A673 (cell line): ENCODE measurements at regions not wholly inside any gene's neighbourhood (a gene's known extent, or its start where the extent isn't known, plus 50 kb on each side); places are given as distances from the start of the nearest gene placed in this dataset.

Experiments
- BruUV-seq: library from RNA; stranded (reverse); fragments of 400-500 nt; replicated peaks from 2 replicates; lab custom pipeline; 2021; lab: Mats Ljungman, UMichigan
- CTCF ChIA-PET: fragments of 300-600 bp; sonication (Branson Sonifier 250); formaldehyde crosslinking; loops from one replicate; lab custom pipeline; 2022; ENCODE audit warnings: antibody characterized with exemption; lab: Charles Lee
- POLR2A ChIA-PET: fragments of 300-600 bp; sonication (Branson Sonifier 250); formaldehyde crosslinking; loops from one replicate; lab custom pipeline; 2022; ENCODE audit warnings: antibody characterized with exemption; ENCODE audit not compliant: low non-redundant PET; lab: Charles Lee
- DNase-seq: peaks from one replicate; pipeline ENCODE4 v3.0.0-alpha.2; 2015; ENCODE audit warnings: low spot score
- H3K27ac ChIP-seq: fragments of 200-600 bp; sonication (generic); 2 replicates; pipeline ENCODE4 v1.5.1; 2016; ENCODE audit warnings: mixed run types, low read depth, mild to moderate bottlenecking, mixed read lengths, antibody characterized with exemption, low read length; ENCODE audit not compliant: poor library complexity, severe bottlenecking
- H3K27me3 ChIP-seq: fragments of 200-600 bp; sonication (generic); replicated peaks from 2 replicates; pipeline ENCODE4 v1.6.1; 2017; ENCODE audit warnings: mixed run types, low read depth, mild to moderate bottlenecking, mixed read lengths, antibody characterized with exemption, low read length; ENCODE audit not compliant: insufficient read depth, poor library complexity
- H3K36me3 ChIP-seq: fragments of 200-600 bp; sonication (generic); 2 replicates; pipeline ENCODE4 v1.6.1; 2016; ENCODE audit warnings: mixed run types, mild to moderate bottlenecking, mixed read lengths, antibody characterized with exemption, low read length; ENCODE audit not compliant: insufficient read depth, poor library complexity, severe bottlenecking
- H3K4me1 ChIP-seq: fragments of 200-600 bp; sonication (generic); 2 replicates; pipeline ENCODE4 v1.6.1; 2017; ENCODE audit warnings: mixed run types, mild to moderate bottlenecking, mixed read lengths, antibody characterized with exemption, low read length; ENCODE audit not compliant: insufficient read depth, poor library complexity, severe bottlenecking
- H3K4me3 ChIP-seq: fragments of 200-600 bp; sonication (generic); 2 replicates; pipeline ENCODE4 v1.5.1; 2016; ENCODE audit warnings: low read depth, mixed run types, mild to moderate bottlenecking, mixed read lengths, low read length; ENCODE audit not compliant: poor library complexity, severe bottlenecking
- H3K9me3 ChIP-seq: fragments of 200-600 bp; sonication (generic); 2 replicates; pipeline ENCODE4 v1.6.1; 2016; ENCODE audit warnings: mixed run types, low read depth, mild to moderate bottlenecking, mixed read lengths, antibody characterized with exemption, low read length; ENCODE audit not compliant: poor library complexity, severe bottlenecking
- CTCF ChIP-seq: fragments of 300-800, 200-600 bp; sonication (generic); conservative IDR thresholded peaks from 2 replicates; pipeline ENCODE4 v1.5.1; 2017; ENCODE audit warnings: low read depth, mild to moderate bottlenecking, antibody characterized with exemption, low read length, moderate library complexity, mixed read lengths
- EZH2 ChIP-seq: fragments of 200-600 bp; sonication (generic); IDR thresholded peaks from 2 replicates; pipeline ENCODE4 v1.6.1; 2017; ENCODE audit warnings: borderline replicate concordance, low read depth, mild to moderate bottlenecking, mixed read lengths, antibody characterized with exemption, low read length; ENCODE audit not compliant: poor library complexity, severe bottlenecking
- intact Hi-C: fragments of 100-400 bp; cut with micrococcal nuclease; formaldehyde crosslinking; loops from one replicate; pipeline ENCODE4 v1.10.0; 2022; ENCODE audit not compliant: unreplicated experiment

- no peaks in the 10 kb centered on the region for H3K36me3 ChIP-seq
- CTCF ChIA-PET, result no interaction called here
- no peak for DNase-seq
- no peaks in the 10 kb centered on the region for H3K9me3 ChIP-seq
- no peak overlapping the region for H3K4me3 ChIP-seq
- intact Hi-C loops, result no loop called here
- H3K27me3 ChIP-seq, result no peaks in the 10 kb centered on the region
- H3K27ac ChIP-seq, result no peak overlapping the region
- BruUV-seq, result no TSS peak
- H3K4me1 ChIP-seq, result no peaks in the 10 kb centered on the region
- POLR2A ChIA-PET, result no interaction called here
- TF ChIP-seq EZH2 (no peak), CTCF (no peak)
These were observed 194.2 kb upstream of the B3GAT1 start for GRCh38 chr11:134606251-134606650.

GRCh38 chr11:134604886-134605285 is 192.8 kb upstream of the B3GAT1 start:
- H3K4me1 ChIP-seq, result no peaks in the 10 kb centered on the region
- CTCF ChIA-PET, result no interaction called here
- no peak for DNase-seq
- TF ChIP-seq EZH2, result no peak
- no peak for TF ChIP-seq CTCF
- POLR2A ChIA-PET, result no interaction called here
- H3K4me3 ChIP-seq, result no peak overlapping the region
- no peaks in the 10 kb centered on the region for H3K9me3 ChIP-seq
- intact Hi-C loops, result no loop called here
- BruUV-seq, result no TSS peak
- no peaks in the 10 kb centered on the region for H3K36me3 ChIP-seq
- H3K27ac ChIP-seq, result no peak overlapping the region
- H3K27me3 ChIP-seq, result no peaks in the 10 kb centered on the region

GRCh38 chr11:134599299-134599771 is 187.3 kb upstream of the B3GAT1 start:
- no peak overlapping the region for H3K4me3 ChIP-seq
- ChIA-PET POLR2A (no interaction called here), CTCF (no interaction called here)
- BruUV-seq, result no TSS peak
- H3K27me3 ChIP-seq, result no peaks in the 10 kb centered on the region
- intact Hi-C loops, result no loop called here
- no peak overlapping the region for H3K27ac ChIP-seq
- DNase-seq, result no peak
- H3K4me1 ChIP-seq, result no peaks in the 10 kb centered on the region
- no peaks in the 10 kb centered on the region for H3K36me3 ChIP-seq
- TF ChIP-seq CTCF (no peak), EZH2 (no peak)
- H3K9me3 ChIP-seq, result no peaks in the 10 kb centered on the region
